GM10266 (cell line): ENCODE measurements at regions not wholly inside any gene's neighbourhood (a gene's known extent, or its start where the extent isn't known, plus 50 kb on each side); places are given as distances from the start of the nearest gene placed in this dataset.

Experiments used
- DNase-seq: peaks from one replicate; pipeline ENCODE4 v3.0.0; 2012; ENCODE audit errors: extremely low spot score
- CTCF ChIP-seq: IDR thresholded peaks from 2 replicates; pipeline ENCODE4 v1.5.1; 2012; ENCODE audit warnings: mild to moderate bottlenecking, low read depth; ENCODE audit not compliant: control insufficient read depth, insufficient read depth; ENCODE audit errors: missing control alignments

GRCh38 chr18:51848702-51849101, 491.3 kb upstream of the DCC start:
- no peak for TF ChIP-seq CTCF
- DNase-seq = no peak

DNA sequence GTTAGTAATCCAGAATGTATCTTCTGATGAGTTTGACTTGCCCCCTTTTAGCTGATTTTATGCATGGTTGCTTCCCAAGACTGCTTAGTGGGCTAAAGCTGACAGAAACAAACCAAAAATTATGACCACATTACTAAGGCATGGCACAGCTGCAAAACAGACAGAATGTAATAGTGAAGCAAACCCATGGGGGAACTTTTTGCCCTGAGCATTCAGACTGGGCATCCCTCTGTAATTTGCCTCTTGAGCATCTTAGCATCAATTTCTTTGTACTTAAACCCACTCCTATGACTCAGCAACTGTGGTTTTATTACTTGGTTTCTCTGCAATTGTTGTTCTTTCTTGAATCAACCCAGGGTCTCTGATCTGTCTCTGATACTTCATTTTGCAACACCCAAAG, 487.3 kb upstream of the DCC start:
- no peak for TF ChIP-seq CTCF
- DNase-seq = no peak

- no peak for TF ChIP-seq CTCF
- DNase-seq = no peak
These were observed 482.0 kb upstream of the DCC start for GRCh38 chr18:51857989-51858388.

GRCh38 chr18:51861046-51861445, 479.0 kb upstream of the DCC start:
- no peak for TF ChIP-seq CTCF
- DNase-seq = no peak

- no peak for TF ChIP-seq CTCF
- no peak for DNase-seq
These were observed 477.8 kb upstream of the DCC start for GRCh38 chr18:51862051-51862715.

DNA sequence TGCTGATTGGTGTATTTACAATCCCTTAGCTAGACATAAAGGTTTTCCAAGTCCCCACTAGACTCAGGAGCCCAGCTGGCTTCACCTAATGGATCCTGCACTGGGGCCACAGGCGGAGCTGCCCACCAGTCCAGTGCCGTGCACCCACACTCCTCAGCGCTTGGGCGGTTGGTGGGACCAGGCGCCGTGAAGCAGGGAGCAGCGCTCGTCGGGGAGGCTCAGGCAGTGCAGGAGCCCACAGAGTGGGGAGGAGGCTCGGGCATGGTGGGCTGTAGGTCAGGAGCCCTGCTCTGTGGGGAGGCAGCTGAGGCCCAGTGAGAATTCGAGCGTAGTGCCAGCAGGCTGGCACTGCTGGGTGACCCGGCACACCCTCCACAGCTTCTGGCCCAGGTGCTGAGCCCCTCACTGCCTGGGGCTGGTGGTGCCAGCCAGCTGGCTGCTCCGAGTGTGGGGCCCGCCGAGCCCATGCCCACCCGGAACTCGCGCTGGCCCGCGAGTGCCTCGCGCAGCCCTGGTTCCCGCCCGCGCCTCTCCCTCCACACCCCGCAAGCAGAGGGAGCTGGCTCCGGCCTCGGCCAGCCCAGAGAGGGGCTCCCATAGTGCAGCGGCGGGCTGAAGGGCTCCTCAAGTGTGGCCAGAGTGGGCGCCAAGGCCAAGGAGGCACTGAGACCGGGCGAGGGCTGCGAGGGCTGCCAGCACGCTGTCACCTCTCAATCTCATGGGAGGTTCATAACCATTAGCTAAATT, 475.6 kb upstream of the DCC start:
- no peak for DNase-seq
- TF ChIP-seq CTCF = no peak

- no peak for TF ChIP-seq CTCF
- DNase-seq = no peak
These were observed 474.5 kb upstream of the DCC start for GRCh38 chr18:51865538-51865937.
